Heart left ventricle (tissue), 13 donors: ENCODE measurements at regions not wholly inside any gene's neighbourhood (a gene's known extent, or its start where the extent isn't known, plus 50 kb on each side); places are given as distances from the start of the nearest gene placed in this dataset.

Experiments
- POLR2A ChIP-seq, 2 donors: fragments of 450-650 bp; IDR thresholded peaks; one replicate each; pipeline ENCODE4 v1.6.1; 2017; ENCODE audit warnings: antibody characterized with exemption in 2 of 2, mild to moderate bottlenecking in 2 of 2, moderate library complexity in 2 of 2
- TF ChIP-seq, protein P1 (sequence below), 12 donors: fragments of 200-600 bp; sonication (generic) in 4 of 12; IDR thresholded peaks; one replicate each; pipeline versions ENCODE4 v1.5.0 to v1.8.0; 2018 to 2022; ENCODE audit warnings: antibody characterized with exemption in 12 of 12, mild to moderate bottlenecking in 5 of 12
- donor health status: ischemic (EF 13 %, LVEDD 7.1; RV severe dilation, severe dysfunction).
- donor health status: DM: no; HTN: yes; CAD: no.
- donor health status: DM: no; HTN: no; CAD: no.
- donor health status: ischemic (EF 25% LVEDD 6.9; RV normal size, moderate dysfunction).
- donor health status: ischemic (EF 25% LVEDD 5.7; RV mildly dilated, moderate dysfunction).
- donor health status: ischemic (EF 35%, LVEDD 5.7; RV mildly dilated, moderate dysfunction).
- donor health status: nonischemic (EF 11% LVEDD 7.7; RV severe dilation, severe dysfunction).
- donor health status: DM: yes; HTN: yes; CAD: no.
- donor health status: PGD.
- donor health status: ischemic (EF 29% LVEDD 5.4; RV normal size, mild dysfunction).
- donor health status: nonischemic (EF 23%, LVEDD 6.1; RV moderate dilation, normal function).

DNA sequence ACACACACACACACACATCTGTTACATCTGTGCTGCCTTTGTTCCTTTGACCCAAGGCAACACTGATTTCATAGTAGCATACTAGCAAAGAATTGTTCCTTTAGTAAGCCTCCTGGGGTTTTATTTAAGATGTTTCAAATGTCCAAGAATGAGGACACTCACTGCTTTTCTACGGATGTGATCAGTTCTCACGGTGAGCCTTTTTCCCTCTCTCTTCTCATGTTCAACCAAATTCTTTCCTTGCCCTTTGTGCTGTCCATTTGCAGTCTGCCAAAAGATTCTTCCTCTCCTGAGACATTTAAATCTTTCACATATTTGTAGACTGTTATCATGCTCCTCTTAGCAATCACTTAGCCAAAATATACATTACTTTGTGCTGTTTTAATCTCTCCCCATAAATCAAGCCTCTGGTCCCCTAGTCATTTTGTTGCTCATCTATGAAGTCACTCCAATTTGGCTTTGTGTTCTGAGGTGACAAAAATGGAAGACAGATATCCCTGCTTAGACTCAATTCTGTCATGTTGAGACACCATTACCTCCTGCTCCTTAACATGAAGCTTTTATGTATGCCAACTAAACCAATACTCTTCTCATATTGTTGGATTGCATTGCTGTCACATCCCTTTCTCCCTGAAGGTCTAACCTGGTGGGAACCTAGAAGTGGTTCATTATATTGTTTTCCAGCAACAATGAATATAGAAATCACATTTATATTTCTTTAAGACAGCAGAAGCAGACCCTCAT lies 1605.3 kb upstream of the ACVR2A start:
- TF ChIP-seq POLR2A (IDR thresholded peaks at IDR 0.05), result no peak
- TF ChIP-seq, protein P1, sequence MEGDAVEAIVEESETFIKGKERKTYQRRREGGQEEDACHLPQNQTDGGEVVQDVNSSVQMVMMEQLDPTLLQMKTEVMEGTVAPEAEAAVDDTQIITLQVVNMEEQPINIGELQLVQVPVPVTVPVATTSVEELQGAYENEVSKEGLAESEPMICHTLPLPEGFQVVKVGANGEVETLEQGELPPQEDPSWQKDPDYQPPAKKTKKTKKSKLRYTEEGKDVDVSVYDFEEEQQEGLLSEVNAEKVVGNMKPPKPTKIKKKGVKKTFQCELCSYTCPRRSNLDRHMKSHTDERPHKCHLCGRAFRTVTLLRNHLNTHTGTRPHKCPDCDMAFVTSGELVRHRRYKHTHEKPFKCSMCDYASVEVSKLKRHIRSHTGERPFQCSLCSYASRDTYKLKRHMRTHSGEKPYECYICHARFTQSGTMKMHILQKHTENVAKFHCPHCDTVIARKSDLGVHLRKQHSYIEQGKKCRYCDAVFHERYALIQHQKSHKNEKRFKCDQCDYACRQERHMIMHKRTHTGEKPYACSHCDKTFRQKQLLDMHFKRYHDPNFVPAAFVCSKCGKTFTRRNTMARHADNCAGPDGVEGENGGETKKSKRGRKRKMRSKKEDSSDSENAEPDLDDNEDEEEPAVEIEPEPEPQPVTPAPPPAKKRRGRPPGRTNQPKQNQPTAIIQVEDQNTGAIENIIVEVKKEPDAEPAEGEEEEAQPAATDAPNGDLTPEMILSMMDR (IDR thresholded peaks at IDR 0.05), result no peak
